ENCODE measurements at regions not wholly inside any gene's neighbourhood (a gene's known extent, or its start where the extent isn't known, plus 50 kb on each side); places are given as distances from the start of the nearest gene placed in this dataset.

- peaks cover 0 to 3% (median 0%) of the 10 kb centered on the region in 12 donors for H3K4me1 ChIP-seq
- H3K27ac ChIP-seq = no peak overlapping the region
- H3K27me3 ChIP-seq = no peaks in the 10 kb centered on the region
- TF ChIP-seq CTCF (IDR thresholded peaks at IDR 0.05) (no peak), POLR2A (IDR thresholded peaks at IDR 0.05) (no peak)
- intact Hi-C loops (cut with DNase I) = no loop called here
- no peak overlapping the region for H3K4me3 ChIP-seq
- WGBS, 4 donors = 93 to 97% (median 96%) methylated on average over 9 of the region's 9 CpGs
- H3K9me3 ChIP-seq = peaks cover 0 to 9% (median 0%) of the 10 kb centered on the region in 12 donors
- no peak for DNase-seq
- H3K36me3 ChIP-seq = no peaks in the 10 kb centered on the region
- ATAC-seq = no peak
Observed at GRCh38 chr2:236947896-236948295, 137.8 kb upstream of the COPS8 start.

- no peak overlapping the region for H3K4me3 ChIP-seq
- intact Hi-C loops (cut with DNase I) = no loop called here
- no peak overlapping the region for H3K27ac ChIP-seq
- ATAC-seq (no peak), DNase-seq (no peak)
- no peaks in the 10 kb centered on the region for H3K36me3 ChIP-seq
- peaks cover 0 to 3% (median 0%) of the 10 kb centered on the region in 12 donors for H3K4me1 ChIP-seq
- no peaks in the 10 kb centered on the region for H3K27me3 ChIP-seq
- 84 to 89% (median 86%) methylated on average over 20 of the region's 20 CpGs for WGBS, 4 donors
- H3K9me3 ChIP-seq = peaks cover 0 to 9% (median 0%) of the 10 kb centered on the region in 12 donors
- TF ChIP-seq CTCF (IDR thresholded peaks at IDR 0.05) = no peak
Observed at GRCh38 chr2:236949089-236949905, 136.4 kb upstream of the COPS8 start.

- ATAC-seq (no peak), DNase-seq (no peak)
- Histone ChIP-seq H3K4me3 (no peak overlapping the region), H3K27ac (no peak overlapping the region), H3K27me3 (no peaks in the 10 kb centered on the region), H3K9me3 (peaks cover 0 to 9% (median 0%) of the 10 kb centered on the region in 12 donors), H3K36me3 (no peaks in the 10 kb centered on the region), H3K4me1 (peaks cover 0 to under 1% (median 0%) of the 10 kb centered on the region in 12 donors)
- 97 to 98% (median 98%) methylated on average over 3 of the region's 3 CpGs for WGBS, 4 donors
- intact Hi-C loops (cut with DNase I) = no loop called here
- TF ChIP-seq POLR2A (IDR thresholded peaks at IDR 0.05) (no peak), CTCF (IDR thresholded peaks at IDR 0.05) (no peak)
Observed at GRCh38 chr2:236951830-236952475, 133.7 kb upstream of the COPS8 start.

- Histone ChIP-seq H3K27ac (no peak overlapping the region), H3K9me3 (peaks cover 0 to 9% (median 0%) of the 10 kb centered on the region in 12 donors), H3K4me3 (no peak overlapping the region), H3K4me1 (peaks cover 0 to 5% (median 0%) of the 10 kb centered on the region in 12 donors), H3K27me3 (no peaks in the 10 kb centered on the region), H3K36me3 (no peaks in the 10 kb centered on the region)
- intact Hi-C loops (cut with DNase I) = no loop called here
- peak in 1 of 4 donors; percentile 31 for ATAC-seq
- TF ChIP-seq POLR2A (IDR thresholded peaks at IDR 0.05) (no peak), CTCF (IDR thresholded peaks at IDR 0.05) (no peak)
- no peak for DNase-seq
- 96 to 100% (median 99%) methylated on average over 2 to 3 of the region's 3 CpGs for WGBS, 4 donors
Observed at GRCh38 chr2:236954641-236955040, 131.0 kb upstream of the COPS8 start.
